NB4 (cell line): ENCODE measurements at regions not wholly inside any gene's neighbourhood (a gene's known extent, or its start where the extent isn't known, plus 50 kb on each side); places are given as distances from the start of the nearest gene placed in this dataset.

Source experiments
- POLR2A ChIP-seq: IDR thresholded peaks from 2 replicates; pipeline ENCODE4 v1.6.1; 2011; ENCODE audit warnings: mild to moderate bottlenecking; ENCODE audit not compliant: insufficient read length; ENCODE audit errors: extremely low read depth
- TF ChIP-seq, protein P1 (sequence below): IDR thresholded peaks from one replicate; pipeline ENCODE4 v1.5.1; 2012; ENCODE audit warnings: low read depth, low read length
- TF ChIP-seq, protein P2 (sequence below): IDR thresholded peaks from 2 replicates; pipeline ENCODE4 v1.6.1; 2011; ENCODE audit warnings: low read depth, low read length

DNA sequence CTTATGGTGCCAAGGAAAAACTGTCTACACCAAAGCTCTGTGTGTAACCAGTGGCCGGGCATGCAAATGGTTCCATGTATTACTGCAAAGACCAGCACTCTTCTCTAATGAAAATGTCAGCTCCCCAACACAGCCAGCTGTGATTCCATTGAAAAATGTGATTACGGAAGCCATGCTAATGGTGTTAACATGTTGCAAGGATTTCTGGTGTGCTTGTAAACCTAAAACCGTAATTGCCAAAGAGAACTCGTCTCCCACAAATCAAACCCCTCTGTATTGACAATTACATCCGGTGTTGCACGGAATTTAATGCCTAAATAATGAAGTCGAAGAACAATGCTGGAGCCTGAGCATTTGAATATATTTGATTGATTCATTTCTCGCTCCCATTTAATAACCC, 351.7 kb downstream of the NPIPA8 start:
- no peak for TF ChIP-seq POLR2A
- TF ChIP-seq, protein P1, sequence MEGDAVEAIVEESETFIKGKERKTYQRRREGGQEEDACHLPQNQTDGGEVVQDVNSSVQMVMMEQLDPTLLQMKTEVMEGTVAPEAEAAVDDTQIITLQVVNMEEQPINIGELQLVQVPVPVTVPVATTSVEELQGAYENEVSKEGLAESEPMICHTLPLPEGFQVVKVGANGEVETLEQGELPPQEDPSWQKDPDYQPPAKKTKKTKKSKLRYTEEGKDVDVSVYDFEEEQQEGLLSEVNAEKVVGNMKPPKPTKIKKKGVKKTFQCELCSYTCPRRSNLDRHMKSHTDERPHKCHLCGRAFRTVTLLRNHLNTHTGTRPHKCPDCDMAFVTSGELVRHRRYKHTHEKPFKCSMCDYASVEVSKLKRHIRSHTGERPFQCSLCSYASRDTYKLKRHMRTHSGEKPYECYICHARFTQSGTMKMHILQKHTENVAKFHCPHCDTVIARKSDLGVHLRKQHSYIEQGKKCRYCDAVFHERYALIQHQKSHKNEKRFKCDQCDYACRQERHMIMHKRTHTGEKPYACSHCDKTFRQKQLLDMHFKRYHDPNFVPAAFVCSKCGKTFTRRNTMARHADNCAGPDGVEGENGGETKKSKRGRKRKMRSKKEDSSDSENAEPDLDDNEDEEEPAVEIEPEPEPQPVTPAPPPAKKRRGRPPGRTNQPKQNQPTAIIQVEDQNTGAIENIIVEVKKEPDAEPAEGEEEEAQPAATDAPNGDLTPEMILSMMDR = no peak
- TF ChIP-seq, protein P2, sequence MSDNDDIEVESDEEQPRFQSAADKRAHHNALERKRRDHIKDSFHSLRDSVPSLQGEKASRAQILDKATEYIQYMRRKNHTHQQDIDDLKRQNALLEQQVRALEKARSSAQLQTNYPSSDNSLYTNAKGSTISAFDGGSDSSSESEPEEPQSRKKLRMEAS = no peak
